ENCODE measurements at regions not wholly inside any gene's neighbourhood (a gene's known extent, or its start where the extent isn't known, plus 50 kb on each side); places are given as distances from the start of the nearest gene placed in this dataset.

GRCh38 chr7:15828881-15829280, 142.4 kb upstream of the MEOX2 start:
- TF ChIP-seq CTCF (conservative IDR thresholded peaks at IDR 0.05; ENCODE audit: low read length) (no peak), EZH2phosphoT487 (IDR thresholded peaks at IDR 0.05; ENCODE audit: borderline replicate concordance) (no peak)
